ENCODE measurements at regions not wholly inside any gene's neighbourhood (a gene's known extent, or its start where the extent isn't known, plus 50 kb on each side); places are given as distances from the start of the nearest gene placed in this dataset.

- 61 to 86% methylated on average over 1 of the region's 1 CpG for WGBS, 2 experiments (ENCODE audit: insufficient coverage in 1 of 2, insufficient read length in 1 of 2)
- peaks cover 8% of the 10 kb centered on the region for H3K9me3 Mint-ChIP-seq
- Histone ChIP-seq H3K9ac (ENCODE audit: extremely low read depth, low read length, poor library complexity, severe bottlenecking) (no peak overlapping the region), H3K27me3 (ENCODE audit: control insufficient read depth, insufficient read depth, low read length, poor library complexity, severe bottlenecking) (no peaks in the 10 kb centered on the region), H3K36me3 (ENCODE audit: control insufficient read depth, insufficient read depth, low read length) (no peaks in the 10 kb centered on the region), H3K4me3 (ENCODE audit: low read length) (no peak overlapping the region), H3K4me1 (ENCODE audit: control insufficient read depth, insufficient read depth, low read length) (no peaks in the 10 kb centered on the region), H3K27ac (ENCODE audit: low read depth, low read length) (no peak overlapping the region), H3K9me3 (ENCODE audit: control insufficient read depth, low read length) (peaks cover 16% of the 10 kb centered on the region)
- peaks cover 14% of the 10 kb centered on the region for H3K4me1 Mint-ChIP-seq
- H3K36me3 Mint-ChIP-seq (ENCODE audit: low read depth): no peaks in the 10 kb centered on the region
- H3K27ac Mint-ChIP-seq: no peak overlapping the region
- H3K4me3 Mint-ChIP-seq: no peak overlapping the region
- no peak for TF ChIP-seq CTCF (conservative IDR thresholded peaks at IDR 0.05)
- peaks cover 2% of the 10 kb centered on the region for H3K27me3 Mint-ChIP-seq (ENCODE audit: insufficient read depth)
- no peak for DNase-seq
Measured at GRCh38 chr3:59277816-59278215, 228.0 kb upstream of the CFAP20DC start.

- no peak for TF ChIP-seq CTCF (conservative IDR thresholded peaks at IDR 0.05)
- H3K36me3 ChIP-seq (ENCODE audit: control insufficient read depth, insufficient read depth, low read length): no peaks in the 10 kb centered on the region
- no peaks in the 10 kb centered on the region for H3K4me1 ChIP-seq (ENCODE audit: control insufficient read depth, insufficient read depth, low read length)
- WGBS, 2 experiments (ENCODE audit: insufficient coverage in 1 of 2, insufficient read length in 1 of 2): 84 to 100% methylated on average over 2 to 4 of the region's 4 CpGs
- no peak overlapping the region for H3K9ac ChIP-seq (ENCODE audit: extremely low read depth, low read length, poor library complexity, severe bottlenecking)
- Mint-ChIP-seq H3K4me3 (no peak overlapping the region), H3K27ac (no peak overlapping the region), H3K9me3 (peaks cover 8% of the 10 kb centered on the region), H3K4me1 (peaks cover 14% of the 10 kb centered on the region), H3K27me3 (ENCODE audit: insufficient read depth) (peaks cover 2% of the 10 kb centered on the region), H3K36me3 (ENCODE audit: low read depth) (no peaks in the 10 kb centered on the region)
- H3K27me3 ChIP-seq (ENCODE audit: control insufficient read depth, insufficient read depth, low read length, poor library complexity, severe bottlenecking): no peaks in the 10 kb centered on the region
- no peak overlapping the region for H3K27ac ChIP-seq (ENCODE audit: low read depth, low read length)
- DNase-seq: no peak
- peak overlapping the region; percentile 25 for H3K4me3 ChIP-seq (ENCODE audit: low read length)
- H3K9me3 ChIP-seq (ENCODE audit: control insufficient read depth, low read length): peaks cover 16% of the 10 kb centered on the region
Measured at GRCh38 chr3:59277201-59277600, 227.4 kb upstream of the CFAP20DC start.

- H3K27ac Mint-ChIP-seq: no peak overlapping the region
Measured at GRCh38 chr3:59273976-59274375, 224.2 kb upstream of the CFAP20DC start.

More at GRCh38 chr3:59273976-59274375, 224.2 kb upstream of the CFAP20DC start:
- H3K27me3 Mint-ChIP-seq (ENCODE audit: insufficient read depth): no peaks in the 10 kb centered on the region
- H3K4me3 Mint-ChIP-seq: no peak overlapping the region
- Histone ChIP-seq H3K4me3 (ENCODE audit: low read length) (no peak overlapping the region), H3K9ac (ENCODE audit: extremely low read depth, low read length, poor library complexity, severe bottlenecking) (no peak overlapping the region), H3K36me3 (ENCODE audit: control insufficient read depth, insufficient read depth, low read length) (no peaks in the 10 kb centered on the region), H3K27me3 (ENCODE audit: control insufficient read depth, insufficient read depth, low read length, poor library complexity, severe bottlenecking) (no peaks in the 10 kb centered on the region), H3K4me1 (ENCODE audit: control insufficient read depth, insufficient read depth, low read length) (no peaks in the 10 kb centered on the region), H3K9me3 (ENCODE audit: control insufficient read depth, low read length) (peaks cover 16% of the 10 kb centered on the region), H3K27ac (ENCODE audit: low read depth, low read length) (no peak overlapping the region)
- no peak for TF ChIP-seq CTCF (conservative IDR thresholded peaks at IDR 0.05)
- no peaks in the 10 kb centered on the region for H3K36me3 Mint-ChIP-seq (ENCODE audit: low read depth)
- 96 to 100% methylated on average over 2 of the region's 2 CpGs for WGBS, 2 experiments (ENCODE audit: insufficient coverage in 1 of 2, insufficient read length in 1 of 2)
- H3K4me1 Mint-ChIP-seq: peaks cover 14% of the 10 kb centered on the region
- DNase-seq: no peak
- peaks cover 8% of the 10 kb centered on the region for H3K9me3 Mint-ChIP-seq

Data from endodermal cell (in vitro differentiated cells).